GM12891 (cell line): ENCODE measurements at regions not wholly inside any gene's neighbourhood (a gene's known extent, or its start where the extent isn't known, plus 50 kb on each side); places are given as distances from the start of the nearest gene placed in this dataset.
A peak's percentile ranks its signal among the peaks of the same experiment; 100 is the strongest.

Experiments used
- DNase-seq: peaks from one replicate; pipeline ENCODE4 v3.0.0; 2011; ENCODE audit warnings: low spot score; ENCODE audit not compliant: insufficient read length
- FAIRE-seq: peaks from 2 replicates; lab custom pipeline; 2011; peaks lifted over from hg19 to GRCh38; lab: Jason Lieb, UNC
- PAX5 ChIP-seq: IDR thresholded peaks from 2 replicates; pipeline ENCODE4 v1.6.1; 2011; ENCODE audit warnings: low read length, moderate library complexity, mild to moderate bottlenecking; ENCODE audit not compliant: insufficient read depth, severe bottlenecking
- POLR2A ChIP-seq: IDR thresholded peaks from 2 replicates; pipeline ENCODE4 v1.6.1; 2011; ENCODE audit warnings: low read depth, low read length, control low read depth
- POLR2AphosphoS5 ChIP-seq: IDR thresholded peaks from 2 replicates; pipeline ENCODE4 v1.6.1; 2011; ENCODE audit warnings: low read depth, low read length, control low read depth
- POU2F2 ChIP-seq: IDR thresholded peaks from 2 replicates; pipeline ENCODE4 v1.6.1; 2011; ENCODE audit warnings: low read depth, mild to moderate bottlenecking, control low read depth, low read length, moderate library complexity
- SPI1 ChIP-seq: IDR thresholded peaks from 2 replicates; pipeline ENCODE4 v1.6.1; 2011; ENCODE audit warnings: low read depth, low read length, control low read depth
- TAF1 ChIP-seq: IDR thresholded peaks from 2 replicates; pipeline ENCODE4 v1.6.1; 2011; ENCODE audit warnings: low read depth, low read length, control low read depth

GRCh38 chr1:9477535-9477934 is 61.7 kb upstream of the SLC25A33 start:
- DNase-seq (no peak), FAIRE-seq (peak; percentile 91)
- no peak for TF ChIP-seq POU2F2

- no peak for DNase-seq
- TF ChIP-seq POLR2A (no peak), SPI1 (no peak), TAF1 (no peak), POU2F2 (no peak), PAX5 (no peak), POLR2AphosphoS5 (no peak)
- no peak for FAIRE-seq
These were observed 61.2 kb upstream of the SLC25A33 start for GRCh38 chr1:9478021-9478420.

GRCh38 chr1:9481048-9481447 is 58.2 kb upstream of the SLC25A33 start:
- DNase-seq: no peak
- FAIRE-seq: no peak
- no peak for TF ChIP-seq POLR2A
- no peak for TF ChIP-seq PAX5
- TF ChIP-seq SPI1: no peak

GRCh38 chr1:9482403-9482802 is 56.9 kb upstream of the SLC25A33 start:
- no peak for TF ChIP-seq SPI1
- no peak for TF ChIP-seq POU2F2
- TF ChIP-seq TAF1: no peak
- no peak for TF ChIP-seq POLR2A
- no peak for TF ChIP-seq PAX5
- no peak for TF ChIP-seq POLR2AphosphoS5
- DNase-seq: no peak
- FAIRE-seq: no peak

- FAIRE-seq (no peak), DNase-seq (no peak)
- TF ChIP-seq TAF1: no peak
- TF ChIP-seq SPI1: no peak
- no peak for TF ChIP-seq PAX5
- TF ChIP-seq POU2F2: no peak
- TF ChIP-seq POLR2AphosphoS5: no peak
- TF ChIP-seq POLR2A: no peak
These were observed 56.3 kb upstream of the SLC25A33 start for GRCh38 chr1:9482816-9483572.

- no peak for DNase-seq
- TF ChIP-seq POLR2A (no peak), POLR2AphosphoS5 (no peak), PAX5 (no peak), SPI1 (no peak), POU2F2 (no peak), TAF1 (no peak)
- FAIRE-seq: no peak
These were observed 52.7 kb upstream of the SLC25A33 start for GRCh38 chr1:9486466-9487140.
